H1 (cell line): ENCODE measurements at regions not wholly inside any gene's neighbourhood (a gene's known extent, or its start where the extent isn't known, plus 50 kb on each side); places are given as distances from the start of the nearest gene placed in this dataset.

Experiments used
- POLR2AphosphoS5 ChIP-seq: IDR thresholded peaks from 2 replicates; pipeline ENCODE4 v1.6.1; 2011; ENCODE audit warnings: low read depth, low read length
- RFX5 ChIP-seq: IDR thresholded peaks from 2 replicates; pipeline ENCODE4 v1.6.1; 2011; ENCODE audit warnings: low read depth, low read length, improper control_type of control experiment, borderline replicate concordance
- SIX5 ChIP-seq: IDR thresholded peaks from 2 replicates; pipeline ENCODE4 v1.6.1; 2011; ENCODE audit warnings: mild to moderate bottlenecking, low read depth, low read length
- TEAD4 ChIP-seq: IDR thresholded peaks from 2 replicates; pipeline ENCODE4 v1.6.1; 2012; ENCODE audit warnings: low read depth, low read length, inconsistent platforms, mixed read lengths
- TF ChIP-seq, protein P1 (sequence below): fragments of 300-600 bp; sonication (generic); IDR thresholded peaks from 2 replicates; pipeline ENCODE4 v1.7.1; 2012; ENCODE audit warnings: low read length, moderate library complexity, mild to moderate bottlenecking, inconsistent platforms; ENCODE audit not compliant: insufficient replicate concordance

GRCh38 chr14:85214471-85214870 is 315.5 kb upstream of the FLRT2 start (continued):
- TF ChIP-seq, protein P1, sequence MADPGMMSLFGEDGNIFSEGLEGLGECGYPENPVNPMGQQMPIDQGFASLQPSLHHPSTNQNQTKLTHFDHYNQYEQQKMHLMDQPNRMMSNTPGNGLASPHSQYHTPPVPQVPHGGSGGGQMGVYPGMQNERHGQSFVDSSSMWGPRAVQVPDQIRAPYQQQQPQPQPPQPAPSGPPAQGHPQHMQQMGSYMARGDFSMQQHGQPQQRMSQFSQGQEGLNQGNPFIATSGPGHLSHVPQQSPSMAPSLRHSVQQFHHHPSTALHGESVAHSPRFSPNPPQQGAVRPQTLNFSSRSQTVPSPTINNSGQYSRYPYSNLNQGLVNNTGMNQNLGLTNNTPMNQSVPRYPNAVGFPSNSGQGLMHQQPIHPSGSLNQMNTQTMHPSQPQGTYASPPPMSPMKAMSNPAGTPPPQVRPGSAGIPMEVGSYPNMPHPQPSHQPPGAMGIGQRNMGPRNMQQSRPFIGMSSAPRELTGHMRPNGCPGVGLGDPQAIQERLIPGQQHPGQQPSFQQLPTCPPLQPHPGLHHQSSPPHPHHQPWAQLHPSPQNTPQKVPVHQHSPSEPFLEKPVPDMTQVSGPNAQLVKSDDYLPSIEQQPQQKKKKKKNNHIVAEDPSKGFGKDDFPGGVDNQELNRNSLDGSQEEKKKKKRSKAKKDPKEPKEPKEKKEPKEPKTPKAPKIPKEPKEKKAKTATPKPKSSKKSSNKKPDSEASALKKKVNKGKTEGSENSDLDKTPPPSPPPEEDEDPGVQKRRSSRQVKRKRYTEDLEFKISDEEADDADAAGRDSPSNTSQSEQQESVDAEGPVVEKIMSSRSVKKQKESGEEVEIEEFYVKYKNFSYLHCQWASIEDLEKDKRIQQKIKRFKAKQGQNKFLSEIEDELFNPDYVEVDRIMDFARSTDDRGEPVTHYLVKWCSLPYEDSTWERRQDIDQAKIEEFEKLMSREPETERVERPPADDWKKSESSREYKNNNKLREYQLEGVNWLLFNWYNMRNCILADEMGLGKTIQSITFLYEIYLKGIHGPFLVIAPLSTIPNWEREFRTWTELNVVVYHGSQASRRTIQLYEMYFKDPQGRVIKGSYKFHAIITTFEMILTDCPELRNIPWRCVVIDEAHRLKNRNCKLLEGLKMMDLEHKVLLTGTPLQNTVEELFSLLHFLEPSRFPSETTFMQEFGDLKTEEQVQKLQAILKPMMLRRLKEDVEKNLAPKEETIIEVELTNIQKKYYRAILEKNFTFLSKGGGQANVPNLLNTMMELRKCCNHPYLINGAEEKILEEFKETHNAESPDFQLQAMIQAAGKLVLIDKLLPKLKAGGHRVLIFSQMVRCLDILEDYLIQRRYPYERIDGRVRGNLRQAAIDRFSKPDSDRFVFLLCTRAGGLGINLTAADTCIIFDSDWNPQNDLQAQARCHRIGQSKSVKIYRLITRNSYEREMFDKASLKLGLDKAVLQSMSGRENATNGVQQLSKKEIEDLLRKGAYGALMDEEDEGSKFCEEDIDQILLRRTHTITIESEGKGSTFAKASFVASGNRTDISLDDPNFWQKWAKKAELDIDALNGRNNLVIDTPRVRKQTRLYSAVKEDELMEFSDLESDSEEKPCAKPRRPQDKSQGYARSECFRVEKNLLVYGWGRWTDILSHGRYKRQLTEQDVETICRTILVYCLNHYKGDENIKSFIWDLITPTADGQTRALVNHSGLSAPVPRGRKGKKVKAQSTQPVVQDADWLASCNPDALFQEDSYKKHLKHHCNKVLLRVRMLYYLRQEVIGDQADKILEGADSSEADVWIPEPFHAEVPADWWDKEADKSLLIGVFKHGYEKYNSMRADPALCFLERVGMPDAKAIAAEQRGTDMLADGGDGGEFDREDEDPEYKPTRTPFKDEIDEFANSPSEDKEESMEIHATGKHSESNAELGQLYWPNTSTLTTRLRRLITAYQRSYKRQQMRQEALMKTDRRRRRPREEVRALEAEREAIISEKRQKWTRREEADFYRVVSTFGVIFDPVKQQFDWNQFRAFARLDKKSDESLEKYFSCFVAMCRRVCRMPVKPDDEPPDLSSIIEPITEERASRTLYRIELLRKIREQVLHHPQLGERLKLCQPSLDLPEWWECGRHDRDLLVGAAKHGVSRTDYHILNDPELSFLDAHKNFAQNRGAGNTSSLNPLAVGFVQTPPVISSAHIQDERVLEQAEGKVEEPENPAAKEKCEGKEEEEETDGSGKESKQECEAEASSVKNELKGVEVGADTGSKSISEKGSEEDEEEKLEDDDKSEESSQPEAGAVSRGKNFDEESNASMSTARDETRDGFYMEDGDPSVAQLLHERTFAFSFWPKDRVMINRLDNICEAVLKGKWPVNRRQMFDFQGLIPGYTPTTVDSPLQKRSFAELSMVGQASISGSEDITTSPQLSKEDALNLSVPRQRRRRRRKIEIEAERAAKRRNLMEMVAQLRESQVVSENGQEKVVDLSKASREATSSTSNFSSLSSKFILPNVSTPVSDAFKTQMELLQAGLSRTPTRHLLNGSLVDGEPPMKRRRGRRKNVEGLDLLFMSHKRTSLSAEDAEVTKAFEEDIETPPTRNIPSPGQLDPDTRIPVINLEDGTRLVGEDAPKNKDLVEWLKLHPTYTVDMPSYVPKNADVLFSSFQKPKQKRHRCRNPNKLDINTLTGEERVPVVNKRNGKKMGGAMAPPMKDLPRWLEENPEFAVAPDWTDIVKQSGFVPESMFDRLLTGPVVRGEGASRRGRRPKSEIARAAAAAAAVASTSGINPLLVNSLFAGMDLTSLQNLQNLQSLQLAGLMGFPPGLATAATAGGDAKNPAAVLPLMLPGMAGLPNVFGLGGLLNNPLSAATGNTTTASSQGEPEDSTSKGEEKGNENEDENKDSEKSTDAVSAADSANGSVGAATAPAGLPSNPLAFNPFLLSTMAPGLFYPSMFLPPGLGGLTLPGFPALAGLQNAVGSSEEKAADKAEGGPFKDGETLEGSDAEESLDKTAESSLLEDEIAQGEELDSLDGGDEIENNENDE, result no peak
- TF ChIP-seq POLR2AphosphoS5 (no peak), RFX5 (no peak), SIX5 (no peak), TEAD4 (no peak)
